IMR-90 (cell line): ENCODE measurements at regions not wholly inside any gene's neighbourhood (a gene's known extent, or its start where the extent isn't known, plus 50 kb on each side); places are given as distances from the start of the nearest gene placed in this dataset.

Source experiments
- CEBPB ChIP-seq: IDR thresholded peaks from 2 replicates; pipeline ENCODE4 v1.6.1; 2012; ENCODE audit warnings: low read depth, low read length, improper control_type of control experiment
- POLR2A ChIP-seq: IDR thresholded peaks from 2 replicates; pipeline ENCODE4 v1.6.1; 2012; ENCODE audit warnings: mild to moderate bottlenecking, low read depth, low read length
- TF ChIP-seq, protein P1 (sequence below): conservative IDR thresholded peaks from 2 replicates; pipeline ENCODE4 v1.5.1; 2012; ENCODE audit warnings: mild to moderate bottlenecking, low read depth, low read length, improper control_type of control experiment

DNA sequence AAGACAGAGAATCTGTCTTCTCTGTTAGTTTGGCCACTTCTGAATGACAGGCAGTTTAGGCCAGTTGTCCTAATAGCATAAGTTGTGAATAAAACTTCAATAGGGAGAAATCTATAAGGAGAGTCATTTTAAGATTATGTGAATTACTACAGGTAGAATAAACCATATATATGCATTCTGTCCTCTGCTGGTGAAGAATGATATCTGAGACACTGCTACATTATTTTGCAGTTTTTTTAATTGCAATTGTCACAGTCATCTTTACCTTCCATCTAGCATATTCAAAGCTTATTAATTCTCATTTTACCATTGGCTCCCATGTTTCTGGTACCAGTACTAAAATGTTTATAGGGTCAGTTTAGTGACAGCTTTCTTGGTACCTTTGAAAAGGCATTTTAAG is 519.6 kb upstream of the DEPDC1 start:
- TF ChIP-seq CEBPB (no peak), POLR2A (no peak)
- TF ChIP-seq, protein P1, sequence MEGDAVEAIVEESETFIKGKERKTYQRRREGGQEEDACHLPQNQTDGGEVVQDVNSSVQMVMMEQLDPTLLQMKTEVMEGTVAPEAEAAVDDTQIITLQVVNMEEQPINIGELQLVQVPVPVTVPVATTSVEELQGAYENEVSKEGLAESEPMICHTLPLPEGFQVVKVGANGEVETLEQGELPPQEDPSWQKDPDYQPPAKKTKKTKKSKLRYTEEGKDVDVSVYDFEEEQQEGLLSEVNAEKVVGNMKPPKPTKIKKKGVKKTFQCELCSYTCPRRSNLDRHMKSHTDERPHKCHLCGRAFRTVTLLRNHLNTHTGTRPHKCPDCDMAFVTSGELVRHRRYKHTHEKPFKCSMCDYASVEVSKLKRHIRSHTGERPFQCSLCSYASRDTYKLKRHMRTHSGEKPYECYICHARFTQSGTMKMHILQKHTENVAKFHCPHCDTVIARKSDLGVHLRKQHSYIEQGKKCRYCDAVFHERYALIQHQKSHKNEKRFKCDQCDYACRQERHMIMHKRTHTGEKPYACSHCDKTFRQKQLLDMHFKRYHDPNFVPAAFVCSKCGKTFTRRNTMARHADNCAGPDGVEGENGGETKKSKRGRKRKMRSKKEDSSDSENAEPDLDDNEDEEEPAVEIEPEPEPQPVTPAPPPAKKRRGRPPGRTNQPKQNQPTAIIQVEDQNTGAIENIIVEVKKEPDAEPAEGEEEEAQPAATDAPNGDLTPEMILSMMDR, result no peak
